Osteocyte (in vitro differentiated cells): ENCODE measurements at regions not wholly inside any gene's neighbourhood (a gene's known extent, or its start where the extent isn't known, plus 50 kb on each side); places are given as distances from the start of the nearest gene placed in this dataset.

Experiments used
- DNase-seq: peaks from one replicate; pipeline ENCODE4 v3.0.0; 2021; ENCODE audit warnings: mixed read lengths; ENCODE audit not compliant: unreplicated experiment; ENCODE audit errors: extremely low spot score
- H3K27ac Mint-ChIP-seq: one replicate; pipeline ENCODE4 v1.8.0; 2021; ENCODE audit warnings: mild to moderate bottlenecking, mixed read lengths; ENCODE audit not compliant: unreplicated experiment
- H3K27me3 Mint-ChIP-seq: one replicate; pipeline ENCODE4 v1.8.0; 2021; ENCODE audit warnings: mixed read lengths; ENCODE audit not compliant: unreplicated experiment
- H3K36me3 Mint-ChIP-seq: one replicate; pipeline ENCODE4 v1.8.0; 2021; ENCODE audit warnings: mixed read lengths; ENCODE audit not compliant: unreplicated experiment
- H3K4me1 Mint-ChIP-seq: one replicate; pipeline ENCODE4 v1.8.0; 2021; ENCODE audit warnings: mixed read lengths; ENCODE audit not compliant: unreplicated experiment
- H3K4me3 Mint-ChIP-seq: one replicate; pipeline ENCODE4 v1.8.0; 2021; ENCODE audit warnings: mild to moderate bottlenecking, moderate library complexity, mixed read lengths; ENCODE audit not compliant: unreplicated experiment
- H3K9me3 Mint-ChIP-seq: one replicate; pipeline ENCODE4 v1.8.0; 2021; ENCODE audit warnings: mixed read lengths; ENCODE audit not compliant: unreplicated experiment
- TF ChIP-seq, protein P1 (sequence below): fragments of 200-600 bp; sonication (generic); IDR thresholded peaks from 2 replicates; pipeline ENCODE4 v1.5.0; 2021; ENCODE audit warnings: antibody characterized with exemption, mild to moderate bottlenecking, moderate library complexity

DNA sequence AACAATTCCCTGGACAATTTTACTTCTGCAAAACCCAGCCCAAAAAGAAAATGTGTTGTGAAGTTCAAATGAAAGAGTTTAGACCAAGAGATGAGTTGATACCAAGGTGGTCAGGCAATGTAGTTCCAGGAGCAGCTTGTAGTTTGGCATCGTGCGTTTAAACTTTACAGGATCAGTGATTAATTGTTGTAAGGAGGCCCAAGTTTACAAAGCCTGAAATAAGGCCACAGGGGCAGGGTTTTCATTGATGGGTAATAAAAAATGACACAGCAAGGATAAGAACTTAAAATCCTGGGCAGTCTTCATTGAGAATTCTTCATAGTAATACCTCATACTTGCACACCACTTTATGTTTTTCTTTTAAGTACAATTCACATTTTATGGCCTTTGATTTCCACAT, 463.9 kb upstream of the HNRNPA3 start:
- DNase-seq = no peak
- Mint-ChIP-seq H3K36me3 (no peaks in the 10 kb centered on the region), H3K4me1 (no peaks in the 10 kb centered on the region), H3K27me3 (no peaks in the 10 kb centered on the region), H3K9me3 (no peaks in the 10 kb centered on the region), H3K4me3 (no peak overlapping the region), H3K27ac (no peak overlapping the region)
- TF ChIP-seq, protein P1, sequence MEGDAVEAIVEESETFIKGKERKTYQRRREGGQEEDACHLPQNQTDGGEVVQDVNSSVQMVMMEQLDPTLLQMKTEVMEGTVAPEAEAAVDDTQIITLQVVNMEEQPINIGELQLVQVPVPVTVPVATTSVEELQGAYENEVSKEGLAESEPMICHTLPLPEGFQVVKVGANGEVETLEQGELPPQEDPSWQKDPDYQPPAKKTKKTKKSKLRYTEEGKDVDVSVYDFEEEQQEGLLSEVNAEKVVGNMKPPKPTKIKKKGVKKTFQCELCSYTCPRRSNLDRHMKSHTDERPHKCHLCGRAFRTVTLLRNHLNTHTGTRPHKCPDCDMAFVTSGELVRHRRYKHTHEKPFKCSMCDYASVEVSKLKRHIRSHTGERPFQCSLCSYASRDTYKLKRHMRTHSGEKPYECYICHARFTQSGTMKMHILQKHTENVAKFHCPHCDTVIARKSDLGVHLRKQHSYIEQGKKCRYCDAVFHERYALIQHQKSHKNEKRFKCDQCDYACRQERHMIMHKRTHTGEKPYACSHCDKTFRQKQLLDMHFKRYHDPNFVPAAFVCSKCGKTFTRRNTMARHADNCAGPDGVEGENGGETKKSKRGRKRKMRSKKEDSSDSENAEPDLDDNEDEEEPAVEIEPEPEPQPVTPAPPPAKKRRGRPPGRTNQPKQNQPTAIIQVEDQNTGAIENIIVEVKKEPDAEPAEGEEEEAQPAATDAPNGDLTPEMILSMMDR = no peak

DNA sequence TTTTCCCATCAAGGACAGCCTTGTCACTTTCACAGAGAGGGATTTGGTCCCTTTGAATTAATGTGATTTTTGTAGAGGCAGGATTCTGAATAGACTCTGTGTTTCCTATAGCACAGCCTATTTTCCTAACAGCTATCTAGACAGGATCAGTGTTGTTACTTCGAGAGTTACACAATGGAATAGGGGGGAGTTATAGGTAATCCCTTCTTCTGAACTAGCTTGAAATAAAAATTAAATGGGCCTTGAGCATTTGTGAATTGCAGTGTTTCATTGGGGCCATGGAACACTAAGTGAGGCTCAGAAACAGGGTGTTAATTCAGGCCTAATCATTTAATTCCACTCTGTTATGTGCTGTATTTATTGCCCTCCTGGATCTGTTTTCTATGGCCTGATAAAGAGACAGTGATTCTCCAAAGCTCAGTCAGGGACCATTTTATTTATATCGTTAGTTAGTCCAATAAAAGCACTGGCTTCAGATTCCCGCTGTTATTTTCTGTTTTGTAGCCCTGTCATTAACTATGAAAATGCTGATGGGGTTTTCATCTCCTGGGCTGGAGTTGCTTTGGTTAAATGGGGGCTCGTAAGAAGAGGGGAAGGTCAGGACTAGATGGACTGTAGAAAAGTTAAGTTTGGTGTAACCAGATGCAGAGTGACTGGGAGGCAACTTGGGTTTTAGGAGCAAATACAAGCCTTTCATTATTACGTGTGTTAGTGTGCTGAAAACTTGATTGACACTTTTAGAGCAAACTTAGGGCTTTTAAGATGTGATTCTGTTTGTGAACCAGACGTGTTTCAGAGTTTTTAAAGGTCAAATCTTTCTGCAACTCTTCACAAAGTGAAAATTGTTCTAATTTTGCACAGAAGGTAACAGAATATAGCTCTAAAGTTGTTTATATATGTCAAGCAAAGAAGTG, 461.0 kb upstream of the HNRNPA3 start:
- no peak overlapping the region for H3K27ac Mint-ChIP-seq
- DNase-seq = no peak
- no peaks in the 10 kb centered on the region for H3K36me3 Mint-ChIP-seq
- no peaks in the 10 kb centered on the region for H3K9me3 Mint-ChIP-seq
- H3K4me3 Mint-ChIP-seq = no peak overlapping the region
- H3K4me1 Mint-ChIP-seq = no peaks in the 10 kb centered on the region
- H3K27me3 Mint-ChIP-seq = peaks cover 3% of the 10 kb centered on the region
- TF ChIP-seq, protein P1 = no peak

DNA sequence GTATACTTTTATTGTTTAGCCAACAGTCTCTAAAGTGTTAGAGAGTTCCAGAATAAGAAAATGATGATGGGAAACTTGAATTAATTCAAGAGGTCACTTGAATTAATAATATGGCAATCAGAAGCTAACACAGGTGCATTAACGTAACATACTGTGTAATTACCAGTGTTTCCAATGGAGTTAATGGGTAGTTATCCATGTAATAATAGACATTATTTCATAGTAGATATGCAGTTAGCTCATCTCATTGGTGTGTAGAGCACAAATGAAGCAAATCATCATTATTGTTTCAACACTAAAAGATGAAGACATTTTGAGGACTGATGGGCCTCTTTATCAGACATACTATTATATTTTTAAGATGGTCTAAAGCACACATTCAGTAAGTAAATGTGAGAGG, 460.3 kb upstream of the HNRNPA3 start:
- TF ChIP-seq, protein P1 = no peak
- no peaks in the 10 kb centered on the region for H3K4me1 Mint-ChIP-seq
- H3K9me3 Mint-ChIP-seq = no peaks in the 10 kb centered on the region
- H3K27me3 Mint-ChIP-seq = peaks cover 3% of the 10 kb centered on the region
- H3K27ac Mint-ChIP-seq = no peak overlapping the region
- no peak for DNase-seq
- H3K36me3 Mint-ChIP-seq = no peaks in the 10 kb centered on the region
- H3K4me3 Mint-ChIP-seq = no peak overlapping the region

DNA sequence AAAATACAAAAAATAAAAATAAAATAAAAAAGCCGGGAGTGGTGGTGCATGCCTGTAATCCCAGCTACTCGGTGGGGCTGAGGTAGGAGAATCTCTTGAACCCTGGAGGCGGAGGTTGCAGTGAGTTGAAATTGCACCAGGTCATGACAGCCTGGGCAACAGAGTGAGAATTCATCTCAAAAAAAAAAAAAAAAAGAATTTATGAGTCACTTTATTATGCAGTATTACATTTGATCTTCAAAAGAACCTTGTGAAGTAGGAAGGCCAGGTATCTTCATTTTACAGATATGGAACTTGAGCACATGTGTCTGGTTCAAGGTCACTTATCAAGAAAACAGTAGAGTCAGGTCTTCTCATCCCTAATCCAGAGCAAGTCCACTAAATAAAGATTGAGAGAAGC, 459.4 kb upstream of the HNRNPA3 start:
- Mint-ChIP-seq H3K27ac (no peak overlapping the region), H3K36me3 (no peaks in the 10 kb centered on the region), H3K4me3 (no peak overlapping the region)

More for the DNA sequence above, 459.4 kb upstream of the HNRNPA3 start:
- TF ChIP-seq, protein P1 = no peak
- Mint-ChIP-seq H3K27me3 (peaks cover 3% of the 10 kb centered on the region), H3K9me3 (no peaks in the 10 kb centered on the region), H3K4me1 (no peaks in the 10 kb centered on the region)
- DNase-seq = no peak
